ENCODE measurements at regions not wholly inside any gene's neighbourhood (a gene's known extent, or its start where the extent isn't known, plus 50 kb on each side); places are given as distances from the start of the nearest gene placed in this dataset.

DNA sequence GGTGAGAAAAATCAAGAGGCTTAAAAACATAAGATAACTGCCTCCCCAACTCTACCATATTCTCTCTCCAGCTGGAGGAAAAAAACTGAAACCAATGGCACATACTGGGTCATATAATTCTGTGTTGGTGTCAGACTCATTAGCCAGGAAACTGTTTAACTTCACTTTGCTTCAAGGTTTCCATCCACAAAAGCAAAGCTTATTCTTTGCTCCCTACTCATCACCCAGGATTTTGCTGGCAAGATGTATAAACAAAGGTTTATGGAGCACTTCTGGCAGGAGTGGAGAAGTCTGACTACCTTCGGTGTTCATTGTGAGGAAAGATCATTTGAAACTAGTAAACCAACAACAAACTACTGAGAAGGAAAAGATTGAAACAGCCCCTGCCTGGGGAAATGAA is 197.5 kb upstream of the SERP2 start:
- TF ChIP-seq GATA2 (IDR thresholded peaks at IDR 0.05; ENCODE audit: low read depth, low read length) (no peak), GATA3 (IDR thresholded peaks at IDR 0.05; ENCODE audit: low read depth, low read length) (no peak)

DNA sequence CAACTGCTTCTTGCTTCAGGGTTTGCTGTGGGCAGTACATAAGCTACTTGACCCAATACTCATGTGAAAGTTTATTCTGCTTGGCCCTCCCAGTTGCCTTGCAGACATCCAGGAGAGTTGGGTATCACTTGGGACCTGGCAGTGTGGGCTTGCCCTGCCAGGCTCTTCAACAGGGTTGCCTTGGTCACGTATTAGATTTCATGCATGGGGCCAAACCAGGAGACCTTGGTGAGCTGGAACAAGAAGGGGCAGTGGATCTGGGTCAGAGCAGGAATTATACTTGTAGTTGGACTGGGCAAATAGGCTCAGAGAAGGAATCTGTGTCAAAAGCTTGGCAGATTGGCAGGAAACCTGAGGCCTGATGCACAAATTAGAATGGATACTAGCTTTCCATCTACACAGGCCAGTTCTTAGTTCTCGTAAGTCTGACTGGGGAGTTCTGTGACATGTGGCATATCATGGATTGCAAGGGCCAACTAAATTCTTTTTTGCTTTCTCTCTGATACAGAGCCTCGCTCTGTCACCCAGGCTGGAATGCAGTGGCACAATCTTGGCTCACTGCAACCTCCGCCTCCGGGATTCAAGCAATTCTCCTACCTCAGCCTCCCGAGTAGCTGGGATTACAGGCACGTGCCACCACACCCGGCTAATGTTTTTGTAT is 192.6 kb upstream of the SERP2 start:
- TF ChIP-seq GATA3 (IDR thresholded peaks at IDR 0.05; ENCODE audit: low read depth, low read length) (no peak), GATA2 (IDR thresholded peaks at IDR 0.05; ENCODE audit: low read depth, low read length) (no peak)

DNA sequence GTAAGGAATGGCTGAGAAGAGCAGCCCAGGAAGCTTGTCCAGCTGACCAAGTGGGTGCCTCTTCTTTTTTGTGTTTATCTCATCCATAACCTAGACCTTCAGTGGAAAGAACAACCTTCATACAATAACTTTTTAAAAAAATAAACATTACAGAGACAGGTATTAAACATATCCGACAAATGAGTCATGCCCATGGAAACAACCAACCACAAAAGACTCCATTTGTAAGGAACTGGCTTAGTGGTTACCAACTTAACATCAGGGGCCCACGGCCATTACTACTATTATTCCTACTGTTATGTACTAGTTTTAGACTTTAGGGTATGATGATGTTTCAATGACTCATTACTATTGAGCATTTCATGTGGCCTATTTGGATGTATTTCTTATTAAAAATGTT is 191.7 kb upstream of the SERP2 start:
- no peak for TF ChIP-seq GATA3 (IDR thresholded peaks at IDR 0.05; ENCODE audit: low read depth, low read length)
- TF ChIP-seq GATA2 (IDR thresholded peaks at IDR 0.05; ENCODE audit: low read depth, low read length): no peak

DNA sequence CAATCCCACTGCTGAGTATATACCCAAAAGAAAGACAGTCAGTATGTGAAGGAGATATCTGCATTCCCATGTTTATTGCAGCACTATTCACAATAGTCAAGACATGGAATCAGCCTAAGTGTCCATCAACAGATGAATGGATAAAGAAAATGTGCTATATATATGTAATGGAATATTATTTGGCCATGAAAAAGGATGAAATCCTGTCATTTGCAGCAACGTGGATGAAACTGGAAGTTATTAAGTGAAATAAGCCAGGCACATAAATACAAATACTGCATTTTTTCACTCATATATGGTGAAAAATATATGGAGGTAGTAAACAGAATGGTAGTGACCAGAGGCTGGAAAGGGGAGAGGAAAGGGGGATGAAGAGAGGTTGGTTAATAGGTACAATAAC is 188.9 kb upstream of the SERP2 start:
- TF ChIP-seq GATA3 (IDR thresholded peaks at IDR 0.05; ENCODE audit: low read depth, low read length): no peak
- TF ChIP-seq GATA2 (IDR thresholded peaks at IDR 0.05; ENCODE audit: low read depth, low read length): no peak

DNA sequence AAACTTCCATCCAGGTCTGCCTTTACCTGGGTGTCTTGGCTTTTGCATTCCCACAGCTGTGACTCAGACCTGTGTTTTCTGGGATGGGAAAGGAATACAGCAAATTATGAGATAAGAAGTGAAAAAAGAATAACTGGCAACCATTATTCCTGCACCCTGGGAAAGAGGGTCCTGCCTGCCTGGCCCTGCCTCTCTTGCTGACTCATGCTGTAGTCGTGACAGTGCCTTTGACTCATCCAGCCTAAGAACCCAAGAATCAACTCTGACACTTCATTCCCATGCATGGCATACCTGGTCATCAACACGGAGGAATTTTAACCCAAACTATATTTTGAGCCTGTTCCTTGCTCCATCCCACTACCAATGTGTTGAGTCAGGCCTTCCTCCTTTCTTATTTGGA is 185.4 kb upstream of the SERP2 start:
- no peak for TF ChIP-seq GATA2 (IDR thresholded peaks at IDR 0.05; ENCODE audit: low read depth, low read length)
- TF ChIP-seq GATA3 (IDR thresholded peaks at IDR 0.05; ENCODE audit: low read depth, low read length): no peak

DNA sequence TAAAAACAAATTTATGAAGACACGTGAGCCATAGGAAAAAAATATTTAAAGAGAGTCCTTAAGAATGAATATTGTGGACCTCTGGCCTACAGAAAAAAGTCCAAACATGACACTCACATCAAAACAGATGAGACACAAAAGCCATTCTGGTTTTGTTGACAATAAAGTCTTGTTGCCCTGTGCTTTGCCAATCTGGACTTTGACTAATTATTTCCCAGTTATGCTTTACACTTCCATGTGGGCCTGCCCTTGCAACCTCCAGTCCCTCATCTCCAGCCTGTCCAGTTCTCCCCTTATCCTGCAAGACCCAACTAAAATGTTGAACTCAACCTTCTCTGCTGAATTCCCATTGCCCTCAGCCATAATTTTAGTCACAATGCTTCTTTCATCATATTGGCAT is 184.5 kb upstream of the SERP2 start:
- TF ChIP-seq GATA2 (IDR thresholded peaks at IDR 0.05; ENCODE audit: low read depth, low read length) (no peak), GATA3 (IDR thresholded peaks at IDR 0.05; ENCODE audit: low read depth, low read length) (no peak)

DNA sequence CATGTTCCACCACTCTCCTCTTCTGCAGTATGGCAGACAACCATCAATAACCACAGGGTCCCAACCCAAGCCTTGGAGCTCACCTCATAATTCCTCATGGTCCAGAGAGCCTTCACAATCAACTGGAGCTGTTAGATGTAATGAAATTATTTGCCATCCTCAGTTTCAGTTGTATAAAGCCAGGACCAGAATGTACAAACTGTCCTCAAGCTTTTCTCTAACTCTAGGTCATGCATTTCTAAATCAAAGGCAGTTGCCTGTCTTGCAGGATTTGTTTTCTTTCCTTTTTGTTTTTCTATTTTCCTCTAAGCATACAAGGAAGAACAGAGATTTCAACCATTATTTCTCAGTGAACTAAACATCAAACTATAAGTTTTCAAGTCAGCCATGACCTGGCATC is 182.5 kb upstream of the SERP2 start:
- TF ChIP-seq GATA2 (IDR thresholded peaks at IDR 0.05; ENCODE audit: low read depth, low read length) (no peak), GATA3 (IDR thresholded peaks at IDR 0.05; ENCODE audit: low read depth, low read length) (no peak)

DNA sequence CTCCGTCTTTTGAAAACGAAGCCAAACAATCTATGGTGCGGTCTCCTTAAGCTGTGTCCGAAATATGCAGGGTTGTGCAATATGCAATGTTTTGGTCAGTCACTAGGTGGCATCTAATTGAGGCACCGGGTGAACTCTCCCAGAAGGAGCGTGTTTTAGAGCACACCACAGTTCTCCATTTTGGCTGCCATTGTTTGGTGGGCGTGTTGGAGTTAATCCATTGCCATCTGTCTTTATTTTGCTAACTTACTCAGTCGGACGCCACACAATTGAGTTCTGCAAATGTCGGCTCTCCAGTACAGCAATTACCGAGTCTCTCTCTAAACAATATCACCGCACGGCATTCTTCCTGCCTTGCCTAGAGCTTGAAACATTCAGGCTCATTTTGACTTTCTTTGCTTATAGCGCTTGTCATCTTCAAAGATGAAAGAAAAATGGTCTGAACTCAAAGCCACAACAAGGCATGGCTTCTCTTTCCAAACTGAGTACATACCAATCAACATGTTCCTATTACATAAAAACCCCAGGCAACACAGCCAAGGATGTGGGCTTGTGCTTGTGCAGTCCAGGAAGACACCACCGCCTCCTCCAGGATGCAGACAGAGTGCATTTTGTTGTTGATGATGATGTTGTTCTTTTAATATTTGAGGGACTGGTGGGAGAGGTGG is 182.0 kb upstream of the SERP2 start:
- no peak for TF ChIP-seq GATA3 (IDR thresholded peaks at IDR 0.05; ENCODE audit: low read depth, low read length)
- no peak for TF ChIP-seq GATA2 (IDR thresholded peaks at IDR 0.05; ENCODE audit: low read depth, low read length)

DNA sequence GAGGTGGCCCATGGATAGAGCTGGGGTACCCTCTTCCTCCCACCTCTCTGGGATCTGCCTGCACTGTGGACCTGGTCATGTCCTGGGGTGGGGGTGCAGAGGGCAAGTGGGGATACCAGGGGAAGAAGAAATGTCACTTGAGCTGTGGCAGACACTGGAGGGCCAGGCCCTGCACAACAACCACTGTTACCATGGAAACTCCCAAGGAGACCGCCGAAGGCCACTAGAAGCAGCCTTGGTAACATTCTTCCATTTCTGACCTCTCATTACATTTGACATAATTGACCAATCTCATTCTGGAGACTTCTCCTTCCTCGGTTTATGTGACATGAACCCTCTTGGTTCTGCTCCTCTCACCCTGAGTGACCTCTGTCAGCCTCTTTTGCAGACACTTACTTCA is 179.9 kb upstream of the SERP2 start:
- TF ChIP-seq GATA2 (IDR thresholded peaks at IDR 0.05; ENCODE audit: low read depth, low read length) (no peak), GATA3 (IDR thresholded peaks at IDR 0.05; ENCODE audit: low read depth, low read length) (no peak)

DNA sequence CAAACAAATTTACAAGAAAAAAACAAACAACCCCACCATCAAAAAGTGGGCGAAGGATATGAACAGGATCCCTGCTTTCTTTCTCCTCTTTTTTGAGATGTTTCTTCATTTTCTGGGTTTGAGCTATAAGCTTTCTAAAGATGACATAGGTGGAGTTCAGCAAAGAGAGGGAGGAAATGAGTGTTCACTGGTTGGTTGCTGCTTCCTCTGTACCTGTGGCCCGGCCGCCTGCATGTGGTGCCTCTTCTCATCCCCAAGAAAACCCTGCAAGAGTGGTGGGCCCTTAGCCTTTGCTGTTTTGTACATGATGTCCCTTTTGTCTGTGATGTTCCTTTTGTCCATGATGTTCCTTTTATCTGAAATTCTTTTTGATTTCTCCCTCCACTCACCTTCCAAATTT is 178.4 kb upstream of the SERP2 start:
- TF ChIP-seq GATA3 (IDR thresholded peaks at IDR 0.05; ENCODE audit: low read depth, low read length) (no peak), GATA2 (IDR thresholded peaks at IDR 0.05; ENCODE audit: low read depth, low read length) (no peak)

DNA sequence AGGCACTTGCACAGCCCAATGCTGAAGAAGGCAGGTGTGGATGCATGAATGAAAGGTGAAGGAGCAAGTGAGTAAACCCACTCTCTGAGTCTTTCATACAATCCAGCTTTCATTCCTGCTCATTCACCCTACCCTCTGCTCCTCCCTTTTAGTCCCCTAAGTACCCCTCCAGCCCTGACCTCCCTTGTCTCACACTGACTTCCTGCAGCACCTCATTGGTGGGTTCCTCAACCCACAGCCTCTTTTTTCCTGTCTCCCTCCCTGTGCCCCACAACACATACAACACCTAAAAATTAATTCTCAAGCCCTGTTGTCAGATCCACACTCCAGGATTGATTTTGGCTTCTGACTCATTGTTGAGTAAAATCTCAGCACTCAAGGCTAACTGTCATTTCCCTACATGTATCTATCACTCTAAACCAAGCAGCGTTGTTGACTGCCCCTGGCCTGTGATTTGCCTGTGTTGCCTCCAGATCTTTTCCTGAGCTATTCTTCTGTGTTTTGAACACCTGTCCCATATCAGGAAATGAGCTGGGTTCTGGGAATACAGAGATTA is 177.3 kb upstream of the SERP2 start:
- TF ChIP-seq GATA2 (IDR thresholded peaks at IDR 0.05; ENCODE audit: low read depth, low read length): no peak
- TF ChIP-seq GATA3 (IDR thresholded peaks at IDR 0.05; ENCODE audit: low read depth, low read length): no peak

DNA sequence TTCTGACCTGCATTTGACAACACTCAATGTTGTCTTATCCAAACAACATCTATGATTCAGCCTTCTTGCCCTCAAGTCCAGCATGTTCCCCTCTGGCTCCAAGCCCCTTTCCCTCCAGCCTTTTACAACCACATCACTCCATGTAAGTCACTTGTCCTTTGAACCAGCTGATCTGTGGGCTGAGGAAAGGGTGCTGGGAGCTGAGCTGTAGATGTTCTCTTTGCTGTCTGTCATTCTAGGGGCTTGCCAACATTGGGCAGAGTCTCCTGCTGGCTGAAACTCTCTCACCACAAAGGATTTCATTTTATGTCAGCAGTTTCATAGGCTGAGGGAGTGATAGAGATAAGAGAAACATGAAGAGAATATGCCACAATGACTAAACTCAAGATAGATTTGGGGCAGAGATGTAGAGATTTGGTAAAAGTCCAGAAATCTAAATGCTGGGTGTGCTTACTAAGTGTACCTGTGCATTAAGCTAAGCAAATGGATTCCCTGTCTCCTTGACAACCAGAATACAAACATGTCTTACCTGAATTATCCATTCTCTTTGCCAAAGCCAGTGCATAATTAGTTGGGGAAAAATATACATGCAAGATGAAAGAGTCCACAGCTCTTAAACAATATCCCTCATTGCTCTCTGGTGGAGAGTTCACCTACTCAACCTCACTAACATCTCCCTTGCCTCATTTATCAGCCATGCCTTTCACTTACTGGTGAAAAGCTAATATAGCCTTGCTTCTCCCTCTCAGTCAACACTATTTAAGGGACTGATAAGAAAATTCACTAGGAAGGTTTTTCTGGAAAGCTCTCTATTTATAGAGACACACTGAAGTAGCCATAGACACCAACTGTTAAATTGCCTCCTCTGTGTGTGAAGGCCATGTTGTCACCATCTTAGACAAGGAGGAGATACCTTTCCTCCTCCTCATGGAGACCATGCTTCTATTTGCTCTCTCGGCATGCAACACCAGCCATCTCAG is 175.5 kb upstream of the SERP2 start:
- TF ChIP-seq GATA2 (IDR thresholded peaks at IDR 0.05; ENCODE audit: low read depth, low read length): no peak
- no peak for TF ChIP-seq GATA3 (IDR thresholded peaks at IDR 0.05; ENCODE audit: low read depth, low read length)

DNA sequence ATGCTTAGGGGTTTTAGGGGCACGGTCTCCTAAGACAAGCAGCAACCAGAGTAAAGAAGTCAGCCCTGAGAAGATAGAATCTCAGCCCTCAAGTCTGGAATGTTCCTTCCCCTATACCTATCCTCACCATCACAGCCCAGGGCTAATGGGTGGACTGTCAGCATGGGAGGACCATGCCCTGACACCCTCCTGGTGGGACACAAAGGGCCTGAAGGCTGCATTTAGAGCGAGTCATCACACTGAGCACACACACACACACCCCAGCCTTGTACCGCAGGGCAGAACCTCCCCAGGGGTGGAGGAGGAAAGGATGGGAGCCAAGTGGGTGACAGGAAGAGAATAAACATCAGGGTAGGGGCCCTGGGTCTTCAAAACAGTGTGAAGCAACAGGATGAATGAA is 174.8 kb upstream of the SERP2 start:
- TF ChIP-seq GATA2 (IDR thresholded peaks at IDR 0.05; ENCODE audit: low read depth, low read length) (no peak), GATA3 (IDR thresholded peaks at IDR 0.05; ENCODE audit: low read depth, low read length) (no peak)

DNA sequence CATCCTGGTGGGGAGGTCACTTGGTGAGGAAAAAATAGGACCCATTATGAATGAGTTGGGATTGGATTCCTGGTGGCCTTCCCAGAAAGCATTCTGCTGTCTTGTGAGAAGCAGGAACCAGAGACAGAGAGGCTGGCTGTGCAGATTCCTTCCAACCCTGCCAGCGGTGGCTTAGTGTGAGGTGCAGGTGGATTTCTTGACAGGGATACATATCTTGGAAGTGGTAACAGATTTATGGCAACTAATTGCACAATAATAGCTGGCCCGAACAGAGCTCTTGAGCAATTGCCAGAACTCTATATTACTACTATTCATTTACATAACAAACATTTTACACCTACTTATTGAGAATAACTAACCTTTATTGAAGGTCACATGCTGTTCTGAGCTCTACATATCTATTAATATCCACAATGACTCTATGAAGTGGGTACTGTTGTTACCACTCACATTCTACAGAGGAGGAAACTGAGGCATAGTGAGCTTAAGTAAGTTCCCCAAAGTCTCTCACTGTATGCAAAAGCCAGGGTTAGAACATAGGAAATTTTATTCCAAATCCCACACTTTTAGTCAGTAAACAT is 173.9 kb upstream of the SERP2 start:
- TF ChIP-seq GATA3 (IDR thresholded peaks at IDR 0.05; ENCODE audit: low read depth, low read length) (no peak), GATA2 (IDR thresholded peaks at IDR 0.05; ENCODE audit: low read depth, low read length) (no peak)
